ENCODE measurements at regions not wholly inside any gene's neighbourhood (a gene's known extent, or its start where the extent isn't known, plus 50 kb on each side); places are given as distances from the start of the nearest gene placed in this dataset.

DNA sequence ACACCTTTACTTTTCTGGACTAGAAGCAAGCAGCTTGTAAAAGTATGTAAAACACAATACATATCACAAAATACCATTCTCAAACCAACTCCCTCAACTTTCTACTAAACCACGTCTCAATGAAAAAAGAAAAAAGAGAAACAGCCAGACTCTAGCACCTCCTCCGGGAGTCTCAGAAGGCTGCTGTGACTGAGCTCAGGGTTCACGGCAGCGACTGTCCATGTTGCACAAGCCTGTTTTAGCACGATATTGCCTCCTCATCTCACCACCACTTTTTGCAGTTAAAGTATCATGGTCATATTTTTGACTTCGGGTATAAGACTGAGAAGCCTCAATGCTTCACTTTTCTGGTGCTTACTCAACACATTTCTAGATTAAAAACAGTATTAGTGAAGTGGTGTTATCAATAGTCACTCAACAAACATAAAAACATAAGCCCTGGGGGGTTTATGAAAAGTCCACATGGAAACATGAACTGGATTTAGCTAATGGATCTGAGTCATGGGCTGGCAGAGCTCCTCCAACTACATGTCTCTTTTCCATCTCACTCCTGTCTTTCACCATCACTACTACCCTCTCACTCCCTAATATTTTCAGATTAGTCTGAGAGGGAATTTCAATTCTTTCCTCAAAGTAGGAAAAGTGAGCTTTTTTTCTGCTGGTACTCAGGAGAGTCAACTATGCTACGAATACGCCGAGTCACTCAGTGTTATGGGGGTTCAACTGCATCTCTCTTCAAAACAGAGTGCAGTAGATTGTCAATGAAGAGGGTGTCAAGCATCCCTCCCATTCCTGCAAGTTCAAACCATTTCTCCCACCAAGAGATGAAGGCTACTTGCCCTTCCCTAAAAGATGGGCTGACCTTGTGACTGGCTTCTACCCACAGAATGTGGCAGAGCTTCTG is 113.7 kb downstream of the OSR1 start:
- DNase-seq (ENCODE audit: extremely low spot score, insufficient read length, low read depth) (no peak), FAIRE-seq (no peak)

DNA sequence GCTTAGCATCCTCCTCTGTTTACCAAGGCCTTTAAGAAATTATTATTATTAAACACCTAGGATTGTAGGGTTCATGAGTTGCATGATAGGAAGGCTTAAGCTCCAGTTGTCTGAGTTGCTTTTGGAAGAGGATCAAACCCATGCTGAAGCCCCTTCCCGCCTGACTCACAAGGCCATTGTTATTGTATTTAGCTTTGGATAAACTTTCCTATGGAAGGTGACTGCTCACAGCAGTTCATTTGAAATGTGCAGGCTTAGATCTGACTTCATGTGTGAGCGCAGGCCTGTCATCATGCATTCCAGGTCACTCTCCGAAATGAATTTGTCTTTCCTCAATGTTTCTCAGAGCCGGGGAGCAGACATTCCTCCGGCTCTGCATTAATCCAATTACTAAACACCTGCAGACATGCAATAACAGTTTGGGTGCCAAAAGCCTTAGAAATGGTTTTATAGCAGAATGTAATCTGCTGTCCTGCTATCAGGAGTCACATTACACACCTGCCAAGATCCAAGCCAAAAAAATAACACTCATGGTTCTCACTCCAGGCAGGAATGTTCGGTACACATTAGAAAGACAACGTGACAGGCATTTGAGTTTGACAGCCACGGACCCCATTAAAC is 119.9 kb downstream of the OSR1 start:
- no peak for FAIRE-seq
- no peak for DNase-seq (ENCODE audit: extremely low spot score, insufficient read length, low read depth)

DNA sequence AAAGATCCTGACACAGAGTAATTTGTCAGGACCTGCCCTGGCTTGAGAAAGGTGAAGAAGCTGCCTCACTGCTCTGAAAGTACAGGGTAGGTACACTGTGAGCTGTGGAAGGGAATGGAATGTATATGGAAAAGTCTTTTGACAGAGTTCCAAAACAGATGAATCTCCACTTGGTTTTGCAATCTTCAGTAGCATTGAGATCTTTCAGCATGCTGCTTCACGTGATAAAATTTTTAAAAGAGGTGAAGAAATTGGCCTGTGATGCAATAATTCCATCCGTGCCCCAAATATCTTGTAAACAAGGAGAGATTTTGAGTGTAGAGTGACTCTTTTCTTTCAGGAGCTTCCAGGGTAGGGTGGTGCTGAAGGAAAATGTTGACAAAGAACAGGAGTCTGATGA is 123.1 kb downstream of the OSR1 start:
- FAIRE-seq = no peak
- DNase-seq (ENCODE audit: extremely low spot score, insufficient read length, low read depth) = no peak

DNA sequence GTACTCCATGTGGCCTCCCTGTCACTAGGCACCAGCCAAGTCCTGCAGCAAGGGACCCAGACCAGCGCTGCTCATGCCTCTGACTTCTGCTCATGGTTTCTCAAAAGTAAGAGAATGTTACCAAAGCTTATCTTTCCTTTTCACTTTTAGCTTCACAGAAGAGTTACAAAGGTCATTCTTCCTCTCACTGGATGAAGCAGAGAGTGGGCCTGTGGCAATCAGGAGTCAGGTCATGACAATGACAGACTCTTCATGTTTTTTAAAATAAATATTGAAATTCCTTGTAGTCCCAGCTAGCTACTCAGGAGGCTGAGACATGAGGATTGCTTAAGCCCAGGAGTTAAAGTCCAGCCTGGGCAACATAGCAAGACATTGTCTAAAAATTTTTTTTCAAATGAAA is 126.1 kb downstream of the OSR1 start:
- FAIRE-seq (no peak), DNase-seq (ENCODE audit: extremely low spot score, insufficient read length, low read depth) (no peak)

DNA sequence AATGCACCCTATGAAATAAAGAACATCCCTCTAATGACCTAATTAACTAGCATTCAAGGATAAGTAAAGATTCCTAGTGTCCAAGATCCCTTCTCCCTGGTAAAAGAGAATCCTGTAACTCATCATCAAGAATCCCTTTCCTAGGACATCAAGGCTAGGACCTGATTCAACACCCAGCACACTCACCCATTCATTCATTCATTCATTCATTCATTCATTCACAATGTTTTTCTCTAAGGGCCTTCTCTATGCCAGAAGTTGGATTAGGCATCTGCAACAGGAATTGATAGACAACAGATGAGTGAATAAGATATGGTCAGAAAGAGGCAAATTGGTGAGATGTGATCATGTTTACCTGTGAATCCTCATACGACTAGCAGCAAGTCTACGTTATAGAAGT is 126.8 kb downstream of the OSR1 start:
- no peak for FAIRE-seq
- no peak for DNase-seq (ENCODE audit: extremely low spot score, insufficient read length, low read depth)

DNA sequence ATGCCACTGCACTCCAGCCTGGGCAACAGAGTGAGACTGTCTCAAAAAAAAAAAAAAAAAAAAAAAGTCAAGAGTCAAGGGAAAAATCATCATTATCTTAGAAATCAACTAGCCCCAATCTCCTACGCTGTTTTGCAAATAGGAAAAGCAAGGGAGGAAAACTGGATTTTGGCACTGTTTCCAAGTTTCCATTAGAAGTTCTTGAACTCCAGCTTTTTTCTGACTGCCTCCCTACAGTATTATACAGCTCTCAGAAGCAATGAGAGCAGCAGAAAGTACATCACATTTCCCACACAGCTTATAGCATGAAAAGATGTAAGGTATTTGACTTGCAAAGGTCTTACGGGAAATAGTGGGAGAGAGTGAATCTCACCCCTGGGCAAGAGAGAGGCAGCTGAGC is 127.8 kb downstream of the OSR1 start:
- FAIRE-seq = no peak

DNA sequence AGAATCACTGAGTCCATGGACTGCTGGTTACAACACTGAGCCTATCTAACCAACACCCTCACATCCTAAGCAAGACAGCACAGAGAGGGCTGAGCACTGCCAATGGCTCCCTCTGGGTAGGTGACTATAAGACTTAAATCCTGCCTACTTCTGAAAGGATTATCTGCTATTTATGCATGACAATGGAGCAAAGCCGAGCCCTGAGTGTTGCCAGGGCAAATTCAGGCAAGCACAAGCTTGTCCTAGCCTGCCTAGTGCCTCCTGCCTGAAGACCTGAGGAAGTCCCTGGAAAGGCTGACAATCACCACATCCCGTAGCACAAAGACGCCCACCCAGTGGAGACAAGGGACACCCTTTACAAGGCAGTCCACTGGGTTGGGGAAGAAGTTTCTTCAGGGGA is 129.7 kb downstream of the OSR1 start:
- FAIRE-seq (no peak), DNase-seq (ENCODE audit: extremely low spot score, insufficient read length, low read depth) (no peak)

More for the DNA sequence above, 127.8 kb downstream of the OSR1 start:
- no peak for DNase-seq (ENCODE audit: extremely low spot score, insufficient read length, low read depth)

GRCh38 chr2:19228181-19228593 is 130.2 kb downstream of the OSR1 start:
- DNase-seq (ENCODE audit: extremely low spot score, insufficient read length, low read depth) (no peak), FAIRE-seq (no peak)

DNA sequence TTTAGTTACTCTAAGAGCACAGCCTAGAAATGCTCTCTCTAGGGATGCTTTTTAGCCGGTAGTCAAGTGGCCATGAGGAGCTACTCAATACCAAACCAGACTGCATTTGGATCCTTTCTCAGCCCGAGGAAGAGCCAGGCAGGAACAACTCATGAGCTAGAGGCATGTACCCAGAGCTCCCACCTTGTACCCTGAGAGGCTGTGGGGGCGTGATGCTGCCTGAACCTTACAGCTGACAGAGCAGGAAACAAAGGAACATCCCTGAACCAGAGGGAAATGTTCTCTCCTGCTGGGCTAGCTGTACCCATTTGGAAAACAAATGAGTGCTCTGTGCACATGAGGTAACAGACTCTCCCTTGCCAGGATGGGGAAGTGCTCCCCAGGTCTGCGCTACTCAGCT is 131.6 kb downstream of the OSR1 start:
- FAIRE-seq (no peak), DNase-seq (ENCODE audit: extremely low spot score, insufficient read length, low read depth) (no peak)

GRCh38 chr2:19226386-19226785 is 132.0 kb downstream of the OSR1 start:
- no peak for FAIRE-seq
- DNase-seq (ENCODE audit: extremely low spot score, insufficient read length, low read depth) = no peak

- no peak for FAIRE-seq
These were observed 132.5 kb downstream of the OSR1 start for GRCh38 chr2:19225931-19226330.

DNA sequence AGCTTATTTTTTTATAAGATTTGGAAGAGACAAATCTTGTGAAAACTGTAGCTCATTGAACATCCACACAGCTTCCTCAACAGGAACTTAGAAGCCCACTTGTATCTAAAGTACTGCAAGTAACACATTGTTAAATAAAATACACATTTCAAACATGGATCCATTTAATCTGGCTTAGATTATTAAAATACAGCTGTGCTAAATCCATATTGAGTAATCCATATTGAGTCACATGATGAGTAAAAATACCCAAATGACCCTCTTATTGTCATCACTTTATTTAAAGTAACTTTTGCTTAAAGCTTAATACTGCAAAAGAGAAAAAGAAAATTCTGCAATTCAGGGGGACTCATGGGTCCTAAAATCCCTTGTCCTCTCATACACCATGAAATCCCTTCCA is 133.3 kb downstream of the OSR1 start:
- FAIRE-seq = no peak
- DNase-seq (ENCODE audit: extremely low spot score, insufficient read length, low read depth) = no peak

More at GRCh38 chr2:19225931-19226330, 132.5 kb downstream of the OSR1 start:
- no peak for DNase-seq (ENCODE audit: extremely low spot score, insufficient read length, low read depth)

DNA sequence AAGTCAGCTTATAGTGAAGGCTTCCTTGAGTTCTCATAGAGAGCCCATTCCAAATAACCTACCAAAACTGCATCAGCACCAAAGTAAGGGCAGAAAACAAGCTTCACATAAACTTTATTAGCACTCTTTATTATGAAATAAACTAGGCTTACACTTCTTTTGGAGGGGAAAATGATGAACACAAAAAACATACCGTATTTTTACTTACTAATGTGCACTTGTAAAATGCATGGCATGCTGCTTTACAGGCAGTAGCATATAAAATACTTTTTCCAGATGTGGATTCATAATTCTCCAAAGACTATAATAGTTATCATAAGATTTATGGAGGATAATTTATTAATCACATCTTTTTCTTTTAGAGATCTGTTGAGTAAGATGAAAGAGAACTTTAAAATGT is 133.9 kb downstream of the OSR1 start:
- DNase-seq (ENCODE audit: extremely low spot score, insufficient read length, low read depth) = no peak
- FAIRE-seq = no peak

DNA sequence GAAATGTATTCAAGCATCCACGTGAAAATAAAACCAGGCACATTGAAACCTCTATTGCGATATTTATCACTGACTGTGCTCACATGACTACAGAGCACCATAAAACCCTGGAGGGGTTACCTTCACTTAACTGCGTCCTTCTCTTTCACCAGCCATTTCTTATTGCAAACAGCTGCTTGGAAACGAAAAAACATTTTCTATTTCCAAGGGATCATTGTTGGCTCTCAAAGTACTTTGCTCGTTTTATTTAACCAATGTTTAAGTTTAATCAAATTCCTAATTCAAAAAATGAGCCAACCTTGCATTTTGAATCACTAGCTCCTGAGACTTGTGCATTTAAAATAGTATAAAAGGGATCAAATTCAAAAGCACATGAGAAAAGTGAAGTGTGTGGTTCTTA is 134.4 kb downstream of the OSR1 start:
- FAIRE-seq (no peak), DNase-seq (ENCODE audit: extremely low spot score, insufficient read length, low read depth) (no peak)

GRCh38 chr2:19219060-19219459 is 139.4 kb downstream of the OSR1 start:
- FAIRE-seq (no peak), DNase-seq (ENCODE audit: extremely low spot score, insufficient read length, low read depth) (no peak)

DNA sequence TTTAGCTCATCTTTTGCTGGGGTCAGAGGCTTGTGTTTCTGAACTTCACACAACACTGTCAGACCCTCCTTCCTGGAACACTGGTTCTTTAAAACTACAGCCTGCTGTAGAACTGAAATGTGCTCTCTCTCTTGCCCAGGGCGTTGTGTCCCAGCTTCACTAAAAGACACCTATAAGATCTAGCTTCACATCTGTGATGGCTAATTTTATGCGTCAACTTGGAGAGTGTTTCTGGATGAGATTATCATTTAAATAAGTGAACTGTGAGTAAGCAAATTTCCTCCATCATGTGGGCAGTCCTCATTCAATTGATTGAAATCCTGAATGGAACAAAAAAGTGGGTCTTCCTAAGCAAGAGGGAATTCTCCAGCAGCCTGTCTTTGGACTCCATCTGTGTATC is 140.3 kb downstream of the OSR1 start:
- DNase-seq (ENCODE audit: extremely low spot score, insufficient read length, low read depth) = no peak
- no peak for FAIRE-seq

GRCh38 chr2:19216676-19217602 is 141.5 kb downstream of the OSR1 start:
- FAIRE-seq = no peak
- DNase-seq (ENCODE audit: extremely low spot score, insufficient read length, low read depth) = no peak

- DNase-seq (ENCODE audit: extremely low spot score, insufficient read length, low read depth) (no peak), FAIRE-seq (no peak)
These were observed 142.2 kb downstream of the OSR1 start for GRCh38 chr2:19216238-19216637.

DNA sequence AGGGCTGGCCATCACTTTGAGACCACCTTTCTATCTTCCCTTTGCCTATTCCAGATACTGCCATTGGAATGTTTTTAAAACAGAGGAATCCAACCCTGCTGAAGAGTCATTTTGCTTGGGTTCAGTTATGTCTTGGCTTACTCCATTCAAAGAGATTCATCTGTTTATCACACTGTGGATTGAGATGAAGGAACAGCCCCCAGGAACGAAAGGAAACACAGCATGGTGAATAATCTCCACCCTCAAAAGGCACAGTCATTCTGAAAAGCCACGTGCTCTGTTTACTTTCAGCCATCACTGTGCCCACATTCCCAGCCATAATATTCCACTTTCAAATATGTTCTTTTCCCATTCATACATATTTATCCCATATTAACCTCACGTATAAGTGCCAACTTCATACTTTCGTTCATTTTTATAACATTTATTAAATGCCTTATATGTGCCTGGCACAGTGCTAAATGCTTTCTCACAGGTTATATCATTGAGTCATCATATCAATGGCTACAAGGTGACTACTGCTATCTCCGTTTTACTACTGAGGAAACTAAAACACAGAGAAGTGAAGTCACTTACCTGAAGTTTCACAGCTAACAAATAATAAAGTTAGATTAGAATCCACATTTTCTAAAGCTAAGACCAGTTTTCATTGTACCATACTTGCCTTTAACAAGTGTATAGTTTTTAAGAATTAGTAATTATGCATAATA is 143.6 kb downstream of the OSR1 start:
- DNase-seq (ENCODE audit: extremely low spot score, insufficient read length, low read depth) = no peak
- no peak for FAIRE-seq

Data from GM18507 (cell line).